Common myeloid progenitor, CD34-positive (primary cell): ENCODE measurements at regions not wholly inside any gene's neighbourhood (a gene's known extent, or its start where the extent isn't known, plus 50 kb on each side); places are given as distances from the start of the nearest gene placed in this dataset.
"Not testable (repeated sequence)": the region's sequence is repeated elsewhere in the genome, so short reads cannot be mapped to it uniquely, and the experiment has no call there.

Source experiments
- CTCF ChIA-PET: fragments of 350-600 bp; sonication (Branson Sonifier 250); formaldehyde crosslinking; loops from one replicate; lab custom pipeline; 2021; ENCODE audit warnings: antibody characterized with exemption; lab: Charles Lee
- POLR2A ChIA-PET: fragments of 350-600 bp; sonication (Branson Sonifier 250); formaldehyde crosslinking; loops from one replicate; lab custom pipeline; 2021; ENCODE audit warnings: antibody characterized with exemption; lab: Charles Lee
- DNase-seq, 3 donors: peaks; one replicate each; pipeline versions ENCODE4 v3.0.0 to v3.0.0-alpha.2; 2013
- H3K27ac ChIP-seq, 2 experiments: 1 replicate in 1 of 2; 2 replicates in 1 of 2; pipeline ENCODE4 v1.7.0; 2013; ENCODE audit warnings: inconsistent platforms in 2 of 2, low read length in 2 of 2, mild to moderate bottlenecking in 2 of 2, low read depth in 1 of 2, moderate library complexity in 1 of 2; ENCODE audit not compliant: severe bottlenecking in 2 of 2, insufficient read depth in 1 of 2, poor library complexity in 1 of 2
- H3K27me3 ChIP-seq, 5 experiments: replicated peaks in 2 of 5; 1 replicate in 3 of 5; 2 replicates in 2 of 5; pipeline versions ENCODE4 v1.6.1 to v1.7.0; 2013; ENCODE audit warnings: low read length in 4 of 5, mild to moderate bottlenecking in 2 of 5, moderate library complexity in 2 of 5, inconsistent platforms in 1 of 5; ENCODE audit not compliant: insufficient read depth in 5 of 5, control insufficient read depth in 4 of 5
- H3K36me3 ChIP-seq, 4 experiments: 1 replicate in 2 of 4; 2 replicates in 2 of 4; pipeline versions ENCODE4 v1.6.1 to v1.7.0; 2013; ENCODE audit warnings: low read length in 3 of 4, control low read depth in 1 of 4, mild to moderate bottlenecking in 1 of 4; ENCODE audit not compliant: control insufficient read depth in 4 of 4, insufficient read depth in 4 of 4
- H3K4me1 ChIP-seq, 4 experiments: 1 replicate in 3 of 4; 2 replicates in 1 of 4; pipeline versions ENCODE4 v1.6.1 to v1.7.1; 2013; ENCODE audit warnings: low read length in 3 of 4, mild to moderate bottlenecking in 3 of 4, control low read depth in 1 of 4, inconsistent platforms in 1 of 4, moderate library complexity in 1 of 4; ENCODE audit not compliant: control insufficient read depth in 4 of 4, insufficient read depth in 4 of 4; ENCODE audit errors: control extremely low read depth in 1 of 4
- H3K4me3 ChIP-seq, 7 experiments: 1 replicate in 4 of 7; 2 replicates in 3 of 7; pipeline versions ENCODE4 v1.5.1 to v1.7.0; 2013; ENCODE audit warnings: mild to moderate bottlenecking in 7 of 7, low read length in 6 of 7, moderate library complexity in 6 of 7, inconsistent platforms in 2 of 7, low read depth in 2 of 7, control low read depth in 1 of 7; ENCODE audit not compliant: insufficient read depth in 4 of 7, control insufficient read depth in 1 of 7; ENCODE audit errors: extremely low read depth in 1 of 7
- H3K9me3 ChIP-seq, 5 experiments: 1 replicate in 4 of 5; 2 replicates in 1 of 5; pipeline versions ENCODE4 v1.6.1 to v1.7.1; 2013; ENCODE audit warnings: low read length in 4 of 5, mild to moderate bottlenecking in 2 of 5, inconsistent platforms in 1 of 5, low read depth in 1 of 5, moderate library complexity in 1 of 5; ENCODE audit not compliant: control insufficient read depth in 4 of 5, insufficient read depth in 2 of 5; ENCODE audit errors: control extremely low read depth in 1 of 5
- WGBS: methylation state at CpG from one replicate; pipeline ENCODE4 v1.1.5; 2013; ENCODE audit not compliant: insufficient coverage; 5-methylcytosine and 5-hydroxymethylcytosine counted together

DNA sequence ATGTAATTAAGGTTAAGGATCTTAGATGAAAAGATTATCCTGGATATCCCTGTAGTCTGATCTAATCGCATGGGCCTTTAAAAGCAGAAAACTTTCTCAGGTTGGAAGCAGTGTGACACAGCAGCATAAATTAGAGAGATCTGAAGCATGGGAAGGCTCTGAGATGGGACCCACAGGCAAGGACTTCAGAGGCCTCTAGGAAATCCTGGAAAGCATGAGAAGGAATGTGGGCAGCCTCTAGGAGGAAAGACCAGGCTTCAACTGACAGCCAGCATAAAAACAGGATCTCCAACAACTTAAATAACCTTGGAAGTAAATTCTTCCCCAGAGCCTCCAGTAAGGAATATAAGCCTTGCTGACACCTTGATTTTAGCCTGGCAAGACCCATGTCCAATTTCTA lies 2397.5 kb downstream of the EPHA3 start:
- H3K4me3 ChIP-seq, POLR2A ChIA-PET, H3K27ac ChIP-seq, CTCF ChIA-PET, H3K4me1 ChIP-seq, H3K9me3 ChIP-seq, H3K36me3 ChIP-seq, DNase-seq, H3K27me3 ChIP-seq: not testable (repeated sequence)
- 88% methylated on average over 1 of the region's 1 CpG for WGBS
